ENCODE measurements at regions not wholly inside any gene's neighbourhood (a gene's known extent, or its start where the extent isn't known, plus 50 kb on each side); places are given as distances from the start of the nearest gene placed in this dataset.
A peak's percentile ranks its signal among the peaks of the same experiment; 100 is the strongest.

GRCh38 chr1:58896246-58897183 is 112.7 kb upstream of the JUN start:
- H3K27me3 ChIP-seq (ENCODE audit: insufficient read depth, low read length, poor library complexity): no peaks in the 10 kb centered on the region
- peak; percentile 65 for DNase-seq
- no peak overlapping the region for H3K23ac ChIP-seq (ENCODE audit: low read length)
- H2BK15ac ChIP-seq (replicated peaks; ENCODE audit: low read depth): no peak overlapping the region
- H3K4me3 ChIP-seq (ENCODE audit: low read length): no peak overlapping the region
- H3K9ac ChIP-seq (ENCODE audit: low read length): no peak overlapping the region
- H3K27ac ChIP-seq (ENCODE audit: low read depth, low read length): peak overlapping the region; percentile 38
- no peak overlapping the region for H2BK5ac ChIP-seq (ENCODE audit: low read length)
- H2AK5ac ChIP-seq (ENCODE audit: low read length): no peak overlapping the region
- no peak overlapping the region for H3K4ac ChIP-seq (ENCODE audit: low read depth, low read length)
- no CpG with 5 or more reads among the region's 8 CpGs for WGBS (ENCODE audit: extremely low coverage, insufficient coverage, low lambda C conversion rate)
- H3K36me3 ChIP-seq (ENCODE audit: control insufficient read depth, insufficient read depth, low read length): no peaks in the 10 kb centered on the region
- H3K4me1 ChIP-seq (ENCODE audit: control insufficient read depth, low read depth, low read length): peaks cover 9% of the 10 kb centered on the region
- H4K8ac ChIP-seq (ENCODE audit: low read depth, low read length): no peak overlapping the region
- no peaks in the 10 kb centered on the region for H3K79me2 ChIP-seq (ENCODE audit: control insufficient read depth, insufficient read depth, low read length)
- no peak overlapping the region for H4K5ac ChIP-seq (ENCODE audit: low read length)
- H3K56ac ChIP-seq (ENCODE audit: low read length): no peak overlapping the region
- no peak overlapping the region for H3K4me2 ChIP-seq (ENCODE audit: low read length)
- H2BK120ac ChIP-seq (ENCODE audit: low read depth, low read length): no peak overlapping the region
- peak overlapping the region; percentile 46 for H3K18ac ChIP-seq (ENCODE audit: low read length)
- H3K79me1 ChIP-seq (ENCODE audit: low read length): no peaks in the 10 kb centered on the region

- no peak overlapping the region for H2BK5ac ChIP-seq (ENCODE audit: low read length)
- H3K27ac ChIP-seq (ENCODE audit: low read depth, low read length): no peak overlapping the region
- peak; percentile 81 for DNase-seq
- no peak overlapping the region for H3K4me2 ChIP-seq (ENCODE audit: low read length)
- H3K23ac ChIP-seq (ENCODE audit: low read length): no peak overlapping the region
- no peak overlapping the region for H2BK120ac ChIP-seq (ENCODE audit: low read depth, low read length)
- no peaks in the 10 kb centered on the region for H3K27me3 ChIP-seq (ENCODE audit: insufficient read depth, low read length, poor library complexity)
- no peak overlapping the region for H3K9ac ChIP-seq (ENCODE audit: low read length)
- H3K79me2 ChIP-seq (ENCODE audit: control insufficient read depth, insufficient read depth, low read length): no peaks in the 10 kb centered on the region
- H4K5ac ChIP-seq (ENCODE audit: low read length): no peak overlapping the region
- peaks cover 12% of the 10 kb centered on the region for H3K4me1 ChIP-seq (ENCODE audit: control insufficient read depth, low read depth, low read length)
- H3K4ac ChIP-seq (ENCODE audit: low read depth, low read length): no peak overlapping the region
- WGBS (ENCODE audit: extremely low coverage, insufficient coverage, low lambda C conversion rate): no CpG with 5 or more reads among the region's 10 CpGs
- H3K79me1 ChIP-seq (ENCODE audit: low read length): no peaks in the 10 kb centered on the region
- H2AK5ac ChIP-seq (ENCODE audit: low read length): no peak overlapping the region
- no peak overlapping the region for H2BK15ac ChIP-seq (replicated peaks; ENCODE audit: low read depth)
- no peak overlapping the region for H4K8ac ChIP-seq (ENCODE audit: low read depth, low read length)
- H3K4me3 ChIP-seq (ENCODE audit: low read length): no peak overlapping the region
- no peak overlapping the region for H3K56ac ChIP-seq (ENCODE audit: low read length)
- no peaks in the 10 kb centered on the region for H3K36me3 ChIP-seq (ENCODE audit: control insufficient read depth, insufficient read depth, low read length)
- no peak overlapping the region for H3K18ac ChIP-seq (ENCODE audit: low read length)
These were observed 115.1 kb upstream of the JUN start for GRCh38 chr1:58898739-58899586.

- no peak for DNase-seq
- Histone ChIP-seq H2AK5ac (ENCODE audit: low read length) (no peak overlapping the region), H3K23ac (ENCODE audit: low read length) (no peak overlapping the region), H3K36me3 (ENCODE audit: control insufficient read depth, insufficient read depth, low read length) (no peaks in the 10 kb centered on the region), H3K4me3 (ENCODE audit: low read length) (no peak overlapping the region), H3K27ac (ENCODE audit: low read depth, low read length) (no peak overlapping the region), H3K4me2 (ENCODE audit: low read length) (no peak overlapping the region), H3K56ac (ENCODE audit: low read length) (no peak overlapping the region), H4K5ac (ENCODE audit: low read length) (no peak overlapping the region), H2BK120ac (ENCODE audit: low read depth, low read length) (no peak overlapping the region), H2BK15ac (replicated peaks; ENCODE audit: low read depth) (no peak overlapping the region), H3K4me1 (ENCODE audit: control insufficient read depth, low read depth, low read length) (peaks cover 12% of the 10 kb centered on the region), H3K9ac (ENCODE audit: low read length) (no peak overlapping the region), H3K18ac (ENCODE audit: low read length) (no peak overlapping the region), H3K4ac (ENCODE audit: low read depth, low read length) (no peak overlapping the region), H4K8ac (ENCODE audit: low read depth, low read length) (no peak overlapping the region), H3K79me2 (ENCODE audit: control insufficient read depth, insufficient read depth, low read length) (no peaks in the 10 kb centered on the region), H3K27me3 (ENCODE audit: insufficient read depth, low read length, poor library complexity) (no peaks in the 10 kb centered on the region), H2BK5ac (ENCODE audit: low read length) (no peak overlapping the region), H3K79me1 (ENCODE audit: low read length) (no peaks in the 10 kb centered on the region)
- WGBS (ENCODE audit: extremely low coverage, insufficient coverage, low lambda C conversion rate): no CpG with 5 or more reads among the region's 11 CpGs
These were observed 115.9 kb upstream of the JUN start for GRCh38 chr1:58899587-58900271.

GRCh38 chr1:58900396-58900795 is 116.5 kb upstream of the JUN start:
- H4K8ac ChIP-seq (ENCODE audit: low read depth, low read length): no peak overlapping the region
- H2BK120ac ChIP-seq (ENCODE audit: low read depth, low read length): no peak overlapping the region
- H3K4me3 ChIP-seq (ENCODE audit: low read length): no peak overlapping the region
- H3K4ac ChIP-seq (ENCODE audit: low read depth, low read length): no peak overlapping the region
- H3K4me2 ChIP-seq (ENCODE audit: low read length): no peak overlapping the region
- DNase-seq: no peak
- H3K36me3 ChIP-seq (ENCODE audit: control insufficient read depth, insufficient read depth, low read length): no peaks in the 10 kb centered on the region
- H3K9ac ChIP-seq (ENCODE audit: low read length): no peak overlapping the region
- no peak overlapping the region for H2AK5ac ChIP-seq (ENCODE audit: low read length)
- WGBS (ENCODE audit: extremely low coverage, insufficient coverage, low lambda C conversion rate): no CpG with 5 or more reads among the region's 3 CpGs
- H3K18ac ChIP-seq (ENCODE audit: low read length): no peak overlapping the region
- no peak overlapping the region for H3K23ac ChIP-seq (ENCODE audit: low read length)
- no peak overlapping the region for H2BK5ac ChIP-seq (ENCODE audit: low read length)
- H4K5ac ChIP-seq (ENCODE audit: low read length): no peak overlapping the region
- H3K79me2 ChIP-seq (ENCODE audit: control insufficient read depth, insufficient read depth, low read length): no peaks in the 10 kb centered on the region
- H3K27me3 ChIP-seq (ENCODE audit: insufficient read depth, low read length, poor library complexity): no peaks in the 10 kb centered on the region
- no peaks in the 10 kb centered on the region for H3K79me1 ChIP-seq (ENCODE audit: low read length)
- H3K56ac ChIP-seq (ENCODE audit: low read length): no peak overlapping the region
- H3K4me1 ChIP-seq (ENCODE audit: control insufficient read depth, low read depth, low read length): peaks cover 12% of the 10 kb centered on the region
- no peak overlapping the region for H3K27ac ChIP-seq (ENCODE audit: low read depth, low read length)
- H2BK15ac ChIP-seq (replicated peaks; ENCODE audit: low read depth): no peak overlapping the region

DNA sequence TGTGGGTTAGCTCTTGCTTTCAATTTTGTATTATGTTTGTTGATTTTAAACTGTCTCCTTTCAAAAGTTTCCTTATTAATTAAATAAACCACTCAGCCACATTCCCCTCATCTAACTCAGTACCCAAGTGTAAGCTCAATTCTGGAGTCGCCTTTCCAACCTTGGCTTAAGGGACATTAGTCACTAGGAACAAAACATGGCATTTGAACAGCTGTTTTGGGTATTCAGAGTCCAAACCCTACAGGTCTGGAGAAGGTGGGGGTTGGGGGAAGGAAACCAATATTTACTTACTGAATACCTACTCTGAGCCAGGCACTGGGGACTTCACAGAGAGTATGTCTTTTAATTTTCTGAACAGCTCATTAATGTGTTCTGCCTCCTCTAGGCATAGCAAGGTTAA is 117.2 kb upstream of the JUN start:
- no peak for DNase-seq
- no peak overlapping the region for H2AK5ac ChIP-seq (ENCODE audit: low read length)
- H3K23ac ChIP-seq (ENCODE audit: low read length): no peak overlapping the region
- no peak overlapping the region for H3K27ac ChIP-seq (ENCODE audit: low read depth, low read length)
- H3K4me1 ChIP-seq (ENCODE audit: control insufficient read depth, low read depth, low read length): peaks cover 11% of the 10 kb centered on the region
- no peaks in the 10 kb centered on the region for H3K27me3 ChIP-seq (ENCODE audit: insufficient read depth, low read length, poor library complexity)
- H3K4me2 ChIP-seq (ENCODE audit: low read length): no peak overlapping the region
- no peak overlapping the region for H3K56ac ChIP-seq (ENCODE audit: low read length)
- H2BK120ac ChIP-seq (ENCODE audit: low read depth, low read length): no peak overlapping the region
- no peaks in the 10 kb centered on the region for H3K79me2 ChIP-seq (ENCODE audit: control insufficient read depth, insufficient read depth, low read length)
- H3K9ac ChIP-seq (ENCODE audit: low read length): no peak overlapping the region
- no peak overlapping the region for H2BK15ac ChIP-seq (replicated peaks; ENCODE audit: low read depth)
- no peak overlapping the region for H4K8ac ChIP-seq (ENCODE audit: low read depth, low read length)
- no peaks in the 10 kb centered on the region for H3K36me3 ChIP-seq (ENCODE audit: control insufficient read depth, insufficient read depth, low read length)
- WGBS (ENCODE audit: extremely low coverage, insufficient coverage, low lambda C conversion rate): no CpG with 5 or more reads among the region's 1 CpG
- no peak overlapping the region for H3K4ac ChIP-seq (ENCODE audit: low read depth, low read length)
- H2BK5ac ChIP-seq (ENCODE audit: low read length): no peak overlapping the region
- H3K18ac ChIP-seq (ENCODE audit: low read length): no peak overlapping the region
- H3K4me3 ChIP-seq (ENCODE audit: low read length): no peak overlapping the region
- no peak overlapping the region for H4K5ac ChIP-seq (ENCODE audit: low read length)
- no peaks in the 10 kb centered on the region for H3K79me1 ChIP-seq (ENCODE audit: low read length)

Measured in mesendoderm (in vitro differentiated cells).